HG03521 (cell line): ENCODE measurements at regions not wholly inside any gene's neighbourhood (a gene's known extent, or its start where the extent isn't known, plus 50 kb on each side); places are given as distances from the start of the nearest gene placed in this dataset.
"Not testable (repeated sequence)": the region's sequence is repeated elsewhere in the genome, so short reads cannot be mapped to it uniquely, and the experiment has no call there.

Experiments
- ATAC-seq: cut with Tn5 transposase; IDR thresholded peaks from one replicate; pipeline ENCODE4 v1.9.1; 2021; ENCODE audit warnings: mild to moderate bottlenecking, moderate library complexity; ENCODE audit not compliant: unreplicated experiment

DNA sequence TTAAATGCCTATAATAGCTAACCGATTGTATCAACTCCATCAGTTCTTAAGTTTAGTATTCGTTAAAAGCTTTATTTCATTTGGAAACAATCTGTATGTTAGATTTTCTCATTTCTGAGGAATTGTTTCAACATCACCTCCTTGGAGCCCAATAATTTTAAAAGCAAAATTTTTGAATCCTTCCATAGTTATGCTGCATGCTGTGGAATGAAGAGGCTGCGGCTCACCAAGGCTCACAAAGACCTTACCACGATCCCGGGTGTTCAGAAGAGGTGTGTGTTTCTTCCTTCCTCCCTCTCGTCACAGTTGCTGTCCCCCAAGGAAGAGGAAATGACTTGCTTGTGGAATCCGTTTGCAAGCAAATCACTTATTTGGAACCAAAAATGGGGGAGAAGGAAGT lies 143.8 kb downstream of the FGF1 start:
- ATAC-seq = no peak

DNA sequence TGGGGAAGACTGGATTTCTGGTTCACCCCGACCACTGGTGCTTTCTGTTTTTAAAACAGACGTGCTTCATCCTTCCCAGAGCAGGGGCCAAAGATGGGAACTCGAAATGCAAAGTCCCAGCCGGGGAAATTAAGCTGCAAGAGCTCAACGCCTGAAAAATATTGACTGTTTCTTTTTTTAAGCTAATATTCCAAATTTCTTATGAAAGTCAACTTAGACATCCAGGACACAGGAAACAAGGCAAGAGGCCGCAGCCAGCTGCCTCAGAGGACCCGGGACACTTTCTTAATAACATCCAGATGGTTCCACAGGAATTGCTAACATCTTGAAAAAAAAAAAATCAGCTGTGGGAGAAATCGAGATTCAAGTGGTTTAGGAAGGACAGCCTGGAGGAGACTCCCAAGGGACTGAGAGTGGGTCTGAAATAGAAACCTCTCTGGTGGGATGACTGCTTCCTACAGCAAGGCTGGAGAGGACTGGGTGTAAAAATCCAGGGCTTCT lies 144.9 kb downstream of the FGF1 start:
- ATAC-seq = no peak

- ATAC-seq = no peak
These were observed 146.6 kb downstream of the FGF1 start for GRCh38 chr5:142539154-142539740.

DNA sequence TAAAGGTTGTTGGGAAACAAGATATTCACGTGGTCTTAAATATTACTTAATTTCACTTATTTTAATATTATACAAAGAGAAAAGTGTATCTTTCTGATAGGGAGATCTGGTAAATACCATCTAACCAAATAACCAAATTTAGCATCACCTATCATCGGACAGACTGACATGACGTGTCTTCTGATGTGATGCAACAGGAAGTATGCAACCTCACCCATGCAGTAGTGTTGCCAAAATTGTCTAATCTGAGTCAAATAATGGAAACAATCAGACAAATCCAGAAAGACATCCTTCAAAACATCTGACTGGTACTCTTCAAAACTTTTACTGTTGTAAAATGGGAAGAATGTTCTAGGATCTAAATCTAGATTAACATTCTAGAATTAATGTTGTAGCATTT lies 148.0 kb downstream of the FGF1 start:
- ATAC-seq = no peak

- no peak for ATAC-seq
These were observed 153.1 kb downstream of the FGF1 start for GRCh38 chr5:142532781-142533176.

GRCh38 chr5:142531977-142532780 lies 153.7 kb downstream of the FGF1 start:
- ATAC-seq = no peak

- no peak for ATAC-seq
These were observed 155.0 kb downstream of the FGF1 start for GRCh38 chr5:142530904-142531303.

- no peak for ATAC-seq
These were observed 156.1 kb downstream of the FGF1 start for GRCh38 chr5:142529626-142530278.

DNA sequence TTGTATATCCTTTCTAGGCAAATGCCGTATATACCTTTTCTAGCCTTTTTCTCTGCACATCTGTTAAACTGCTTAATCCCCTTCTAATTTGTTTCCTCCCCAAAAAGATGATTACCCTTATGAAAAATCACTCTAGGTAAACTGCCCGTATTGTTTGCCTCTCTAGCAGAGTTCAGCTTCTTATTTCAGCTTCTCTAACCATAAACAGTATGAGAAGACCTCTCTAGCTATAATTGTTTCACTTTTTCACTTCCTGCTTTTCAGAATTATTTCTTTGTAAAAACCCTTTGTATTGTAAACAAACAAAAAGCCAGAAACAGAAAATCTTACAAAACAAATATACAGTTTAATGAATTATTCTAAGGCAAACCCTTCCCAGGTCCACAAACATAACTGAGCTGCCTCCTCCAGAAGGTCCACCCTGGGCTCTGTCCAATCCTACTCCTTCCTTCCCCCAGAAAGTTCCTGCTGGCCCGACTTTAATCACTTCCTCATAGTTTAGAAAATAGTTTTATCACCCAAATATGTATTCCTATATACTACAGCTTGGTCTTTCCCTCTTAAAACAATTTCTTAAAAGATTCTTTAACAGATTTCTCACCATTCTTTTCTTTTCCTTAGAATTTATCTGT lies 158.1 kb downstream of the FGF1 start:
- ATAC-seq = no peak

DNA sequence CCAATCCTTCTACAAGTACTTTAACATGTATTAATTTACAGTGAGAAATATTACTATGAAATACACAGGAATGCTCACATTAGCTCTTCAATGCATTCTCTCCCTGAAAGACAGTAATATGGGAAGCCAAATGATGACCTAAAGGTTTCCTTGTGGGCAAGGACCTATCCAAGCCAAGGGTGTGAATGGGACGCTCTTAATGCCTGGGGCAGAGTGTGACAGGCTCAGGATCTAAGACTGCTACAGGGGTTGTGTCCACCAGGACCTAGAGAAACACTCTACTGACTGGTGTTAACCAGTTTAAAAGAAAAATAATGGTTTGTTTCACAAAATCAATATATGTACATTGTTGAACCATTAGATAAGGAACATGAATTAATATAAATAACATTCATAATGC lies 158.7 kb downstream of the FGF1 start:
- ATAC-seq = no peak

DNA sequence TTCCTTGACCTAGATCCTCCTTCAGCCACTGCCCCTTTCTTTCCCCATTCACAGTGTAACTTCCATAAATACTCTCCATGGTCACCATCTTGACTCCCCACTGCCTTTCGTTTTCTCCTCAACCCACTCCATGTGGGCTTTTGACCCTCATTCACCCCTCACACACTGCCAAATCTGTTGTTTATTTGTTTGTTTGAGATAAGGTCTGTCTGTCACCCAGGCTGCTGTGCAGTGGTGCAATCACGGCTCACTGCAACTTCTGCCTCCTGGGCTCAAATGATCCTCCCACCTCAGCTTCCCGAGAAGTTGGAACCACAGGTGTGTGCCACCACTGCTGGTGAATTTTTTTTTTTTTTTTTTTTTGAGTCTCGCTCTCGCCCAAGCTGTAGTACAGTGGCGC lies 162.9 kb downstream of the FGF1 start:
- no peak for ATAC-seq

- no peak for ATAC-seq
These were observed 164.2 kb downstream of the FGF1 start for GRCh38 chr5:142521706-142522105.

DNA sequence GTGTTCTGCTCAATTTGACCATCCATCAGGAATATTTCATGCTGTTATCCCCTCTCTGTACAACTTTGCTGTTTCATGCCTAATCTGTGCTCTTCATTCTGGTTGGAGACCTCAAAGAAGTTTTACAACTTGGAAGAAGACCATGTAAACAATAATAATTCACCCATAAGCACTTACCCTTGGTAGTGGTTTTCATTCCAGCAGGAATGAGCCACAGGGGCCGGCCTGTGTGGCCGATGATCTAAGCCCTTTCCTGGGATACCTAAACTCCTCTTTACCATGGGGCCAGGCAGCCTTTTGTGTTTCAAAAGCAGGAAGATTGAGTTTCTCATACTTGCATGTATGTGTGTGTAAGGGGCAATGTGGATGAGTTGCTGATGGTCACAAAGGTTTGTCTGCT lies 165.0 kb downstream of the FGF1 start:
- no peak for ATAC-seq

DNA sequence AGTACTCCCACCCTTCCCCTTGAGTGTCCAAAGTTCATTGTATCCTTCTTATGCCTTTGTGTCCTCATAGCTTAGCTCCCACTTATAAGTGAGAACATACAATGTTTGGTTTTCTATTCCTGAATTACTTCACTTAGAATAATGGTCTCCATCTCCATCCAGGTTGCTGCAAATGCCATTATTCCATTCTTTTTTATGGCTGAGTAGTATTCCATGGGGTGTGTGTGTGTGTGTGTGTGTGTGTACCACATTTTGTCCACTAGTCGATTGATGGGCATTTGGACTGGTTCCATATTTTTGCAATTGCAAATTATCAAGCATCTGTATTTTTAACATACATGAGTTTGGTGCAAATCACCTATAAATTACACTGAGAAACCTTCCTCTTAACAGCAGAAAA lies 166.0 kb downstream of the FGF1 start:
- not testable (repeated sequence) for ATAC-seq

- ATAC-seq = no peak
These were observed 168.1 kb downstream of the FGF1 start for GRCh38 chr5:142517840-142518239.

GRCh38 chr5:142516732-142517131 lies 169.2 kb downstream of the FGF1 start:
- no peak for ATAC-seq

DNA sequence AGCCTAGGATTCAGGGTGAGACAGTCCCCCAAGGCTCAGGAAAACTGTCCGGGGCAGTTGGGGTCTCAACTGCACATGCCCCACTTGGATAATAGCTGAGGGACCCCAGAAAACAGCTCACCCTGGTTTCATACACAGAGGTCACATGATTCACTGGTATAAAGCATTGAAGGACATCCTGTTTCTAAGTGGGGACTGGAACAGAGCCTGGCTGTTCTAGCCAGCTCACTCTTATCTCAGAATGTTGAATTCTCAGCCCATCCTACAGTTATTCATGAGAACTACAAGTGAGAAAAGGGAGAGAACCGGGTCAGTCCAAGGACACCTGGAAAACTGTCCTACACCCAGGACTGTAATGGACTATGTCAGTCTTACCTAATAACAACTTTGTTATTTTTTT lies 170.9 kb downstream of the FGF1 start:
- no peak for ATAC-seq

DNA sequence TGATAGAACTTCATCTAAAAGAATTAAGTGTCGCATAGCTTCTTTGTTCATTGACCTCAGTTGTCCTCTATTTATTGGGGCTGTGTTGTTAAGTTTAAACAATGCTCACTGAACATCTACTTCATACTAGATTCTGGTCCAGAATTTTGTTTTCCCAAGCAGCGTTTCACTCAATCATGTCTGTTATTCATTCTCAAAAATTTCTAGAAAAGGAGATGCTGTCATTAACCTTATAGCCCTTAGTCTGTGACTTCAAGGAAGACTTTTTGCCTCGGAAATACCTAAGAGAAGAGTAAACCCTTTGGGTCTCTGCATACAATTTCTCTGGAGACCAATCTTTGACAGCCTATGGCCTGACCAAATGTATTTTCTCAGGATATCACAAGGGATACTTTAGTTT lies 171.7 kb downstream of the FGF1 start:
- ATAC-seq = no peak

- no peak for ATAC-seq
These were observed 173.5 kb downstream of the FGF1 start for GRCh38 chr5:142512043-142513042.

DNA sequence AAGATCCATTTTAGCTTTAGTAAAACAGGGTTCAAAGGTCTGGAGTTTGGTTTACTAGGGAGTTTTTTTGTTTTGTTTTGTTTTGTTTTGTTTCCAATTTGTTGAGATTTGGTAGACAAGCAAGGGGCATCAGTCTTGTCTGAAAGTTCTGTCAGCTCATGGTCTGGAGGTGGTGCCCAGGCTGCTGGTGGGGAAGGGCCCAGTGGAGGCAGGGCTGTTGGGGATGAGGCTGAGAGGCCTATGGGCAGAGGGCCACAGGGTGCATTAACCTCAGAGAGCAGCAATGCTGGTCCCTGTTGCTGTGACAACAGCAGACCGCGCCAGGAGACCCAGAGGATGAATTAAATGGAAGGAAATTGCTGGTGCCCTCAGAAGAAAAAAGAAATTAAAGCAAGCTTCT lies 174.5 kb downstream of the FGF1 start:
- ATAC-seq = no peak
